ENCODE measurements at regions not wholly inside any gene's neighbourhood (a gene's known extent, or its start where the extent isn't known, plus 50 kb on each side); places are given as distances from the start of the nearest gene placed in this dataset.

GRCh38 chr13:85618521-85618920 is 180.7 kb downstream of the SLITRK6 start:
- TF ChIP-seq CTCF (IDR thresholded peaks at IDR 0.05) (no peak), POLR2A (IDR thresholded peaks at IDR 0.05) (no peak)
- intact Hi-C loops (cut with DNase I) = no loop called here
- DNase-seq = no peak
- no peaks in the 10 kb centered on the region for H3K4me1 ChIP-seq
- H3K27me3 ChIP-seq = no peaks in the 10 kb centered on the region
- 59 to 67% methylated on average over 5 of the region's 5 CpGs for WGBS, 2 donors
- no peak overlapping the region for H3K4me3 ChIP-seq
- no peaks in the 10 kb centered on the region for H3K36me3 ChIP-seq
- no peaks in the 10 kb centered on the region for H3K9me3 ChIP-seq
- H3K27ac ChIP-seq = no peak overlapping the region

GRCh38 chr13:85616275-85616674 is 182.9 kb downstream of the SLITRK6 start:
- no peak overlapping the region for H3K27ac ChIP-seq
- no peaks in the 10 kb centered on the region for H3K27me3 ChIP-seq
- 46 to 68% methylated on average over 2 of the region's 2 CpGs for WGBS, 2 donors
- H3K4me3 ChIP-seq = no peak overlapping the region
- H3K36me3 ChIP-seq = no peaks in the 10 kb centered on the region
- TF ChIP-seq CTCF (IDR thresholded peaks at IDR 0.05) (no peak), POLR2A (IDR thresholded peaks at IDR 0.05) (no peak)
- no peaks in the 10 kb centered on the region for H3K9me3 ChIP-seq
- intact Hi-C loops (cut with DNase I) = no loop called here
- DNase-seq = no peak
- no peaks in the 10 kb centered on the region for H3K4me1 ChIP-seq

- no peaks in the 10 kb centered on the region for H3K27me3 ChIP-seq
- TF ChIP-seq POLR2A (IDR thresholded peaks at IDR 0.05) (no peak), CTCF (IDR thresholded peaks at IDR 0.05) (no peak)
- H3K9me3 ChIP-seq = no peaks in the 10 kb centered on the region
- intact Hi-C loops (cut with DNase I) = no loop called here
- no peak overlapping the region for H3K27ac ChIP-seq
- H3K36me3 ChIP-seq = no peaks in the 10 kb centered on the region
- H3K4me3 ChIP-seq = no peak overlapping the region
- no peak for DNase-seq
- H3K4me1 ChIP-seq = no peaks in the 10 kb centered on the region
- 32 to 48% methylated on average over 2 of the region's 2 CpGs for WGBS, 2 donors
Observed at GRCh38 chr13:85615031-85615430, 184.2 kb downstream of the SLITRK6 start.

- Histone ChIP-seq H3K4me1 (no peaks in the 10 kb centered on the region), H3K9me3 (no peaks in the 10 kb centered on the region), H3K4me3 (no peak overlapping the region), H3K27me3 (no peaks in the 10 kb centered on the region), H3K27ac (no peak overlapping the region), H3K36me3 (no peaks in the 10 kb centered on the region)
- DNase-seq = no peak
- intact Hi-C loops (cut with DNase I) = no loop called here
- TF ChIP-seq POLR2A (IDR thresholded peaks at IDR 0.05) (no peak), CTCF (IDR thresholded peaks at IDR 0.05) (no peak)
- 58 to 70% methylated on average over 2 of the region's 2 CpGs for WGBS, 2 donors
Observed at GRCh38 chr13:85610024-85610423, 189.2 kb downstream of the SLITRK6 start.

GRCh38 chr13:85608255-85608829 is 190.9 kb downstream of the SLITRK6 start:
- 74 to 76% methylated on average over 7 of the region's 7 CpGs for WGBS, 2 donors
- H3K27me3 ChIP-seq = no peaks in the 10 kb centered on the region
- H3K4me1 ChIP-seq = no peaks in the 10 kb centered on the region
- no peaks in the 10 kb centered on the region for H3K9me3 ChIP-seq
- no peak overlapping the region for H3K27ac ChIP-seq
- intact Hi-C loops (cut with DNase I) = no loop called here
- TF ChIP-seq CTCF (IDR thresholded peaks at IDR 0.05) (no peak), POLR2A (IDR thresholded peaks at IDR 0.05) (no peak)
- no peak for DNase-seq
- no peaks in the 10 kb centered on the region for H3K36me3 ChIP-seq
- no peak overlapping the region for H3K4me3 ChIP-seq

All from esophagus squamous epithelium (tissue), 5 donors.